ENCODE measurements at regions not wholly inside any gene's neighbourhood (a gene's known extent, or its start where the extent isn't known, plus 50 kb on each side); places are given as distances from the start of the nearest gene placed in this dataset.

- intact Hi-C loops (cut with micrococcal nuclease) (no loop called here), dilution Hi-C loops (cut with HindIII; ENCODE audit: low sequenced_read_pairs, unreplicated experiment) (no loop called here), in situ Hi-C loops (cut with MboI; ENCODE audit: low sequenced_read_pairs) (no loop called here)
- Histone ChIP-seq H3K4ac (ENCODE audit: low read depth, low read length) (no peak overlapping the region), H3K27ac (ENCODE audit: insufficient read depth, low read length) (no peak overlapping the region), H4K20me1 (ENCODE audit: insufficient read depth, low read length) (no peaks in the 10 kb centered on the region), H2BK120ac (ENCODE audit: low read depth, low read length) (no peak overlapping the region), H4K91ac (ENCODE audit: insufficient read depth, low read depth, low read length) (no peak overlapping the region), H3K9me1 (ENCODE audit: insufficient read depth, low read length) (no peaks in the 10 kb centered on the region), H3K18ac (ENCODE audit: low read depth, low read length) (no peak overlapping the region), H3K9ac (ENCODE audit: low read depth, low read length) (no peak overlapping the region), H3K4me1 (ENCODE audit: control insufficient read depth, insufficient read depth, low read length) (no peaks in the 10 kb centered on the region), H4K5ac (ENCODE audit: low read depth, low read length) (no peak overlapping the region), H3K4me3 (ENCODE audit: insufficient read depth, low read depth, low read length) (no peak overlapping the region), H3K4me2 (ENCODE audit: low read depth, low read length) (no peak overlapping the region), H3K36me3 (ENCODE audit: control insufficient read depth, insufficient read depth, low read length) (no peaks in the 10 kb centered on the region), H2BK20ac (ENCODE audit: low read depth, low read length) (no peak overlapping the region), H3K56ac (ENCODE audit: extremely low read depth, insufficient read depth, low read length) (no peak overlapping the region), H4K8ac (ENCODE audit: low read depth in 2 of 2, low read length in 2 of 2) (no peak overlapping the region), H3K27me3 (ENCODE audit: control insufficient read depth, insufficient read depth, low read length) (peaks cover 17% of the 10 kb centered on the region), H2BK5ac (ENCODE audit: low read depth, low read length, poor library complexity, severe bottlenecking) (no peak overlapping the region), H2BK15ac (ENCODE audit: low read depth, low read length) (no peak overlapping the region), H2AK9ac (replicated peaks; ENCODE audit: low read depth, low read length, poor library complexity) (no peak overlapping the region), H2AFZ (replicated peaks; ENCODE audit: low read length, poor library complexity) (no peak overlapping the region), H3K79me1 (ENCODE audit: low read depth in 1 of 2, low read length in 2 of 2) (no peaks in the 10 kb centered on the region), H2AK5ac (ENCODE audit: low read depth, low read length) (no peak overlapping the region), H3K9me3 (ENCODE audit: control insufficient read depth, insufficient read depth, low read length) (no peaks in the 10 kb centered on the region), H3K14ac (replicated peaks; ENCODE audit: low read depth, low read length) (no peak overlapping the region), H3K23ac (ENCODE audit: low read depth, low read length) (no peak overlapping the region)
- DNase-seq (no peak), ATAC-seq (ENCODE audit: low read depth) (no peak)
- TF ChIP-seq SMC3 (IDR thresholded peaks at IDR 0.05; ENCODE audit: low read depth, low read length), result no peak
- TF ChIP-seq FOS (IDR thresholded peaks at IDR 0.05; ENCODE audit: low read depth, low read length), result no peak
- no peak for TF ChIP-seq USF2 (IDR thresholded peaks at IDR 0.05; ENCODE audit: low read depth, low read length)
- no peak for TF ChIP-seq CTCF (conservative IDR thresholded peaks at IDR 0.05; ENCODE audit: low read depth, low read length)
- TF ChIP-seq RCOR1 (IDR thresholded peaks at IDR 0.05; ENCODE audit: insufficient replicate concordance, low read length), result no peak
- TF ChIP-seq ELK1 (IDR thresholded peaks at IDR 0.05; ENCODE audit: borderline replicate concordance, low read depth, low read length), result no peak
- TF ChIP-seq RAD21 (IDR thresholded peaks at IDR 0.05; ENCODE audit: low read length), result no peak
- CTCF ChIA-PET, result no interaction called here
- POLR2A ChIA-PET (ENCODE audit: unreplicated experiment), result no interaction called here
- BruUV-seq (replicated peaks), result no TSS peak
- no CpG with 5 or more reads among the region's 6 CpGs for WGBS, 2 experiments (ENCODE audit: extremely low coverage in 2 of 2, insufficient read length in 1 of 2)
These were observed 309.2 kb downstream of the BCOR start for GRCh38 chrX:39788521-39788920.

All from IMR-90 (cell line).